Body of pancreas (tissue), 4 donors: ENCODE measurements at regions not wholly inside any gene's neighbourhood (a gene's known extent, or its start where the extent isn't known, plus 50 kb on each side); places are given as distances from the start of the nearest gene placed in this dataset.
"Not testable (repeated sequence)": the region's sequence is repeated elsewhere in the genome, so short reads cannot be mapped to it uniquely, and the experiment has no call there.

Experiments
- ATAC-seq: fragments of 150-250 bp; one replicate; pipeline ENCODE4 v1.9.1; 2016
- DNase-seq, 4 donors: peaks; one replicate each; pipeline ENCODE4 v3.0.0-alpha.2; 2019
- H3K27ac ChIP-seq, 4 donors: fragments of 200-600 bp; sonication (generic); 1 replicate in 3 of 4; 2 replicates in 1 of 4; pipeline versions ENCODE4 v1.5.1 to v1.6.1; 2016 to 2019; ENCODE audit warnings: mild to moderate bottlenecking in 1 of 4, mixed read lengths in 1 of 4, moderate library complexity in 1 of 4
- H3K27me3 ChIP-seq, 2 donors: fragments of 200-600 bp; sonication (generic); one replicate each; pipeline ENCODE4 v1.6.0; 2016; ENCODE audit warnings: mild to moderate bottlenecking in 1 of 2
- H3K36me3 ChIP-seq, 2 donors: fragments of 200-600 bp; sonication (generic); replicated peaks in 1 of 2; 2 replicates each; pipeline ENCODE4 v1.5.1; 2016; ENCODE audit warnings: low read depth in 2 of 2; ENCODE audit not compliant: insufficient read depth in 1 of 2
- H3K4me1 ChIP-seq: fragments of 200-600 bp; sonication (generic); one replicate; pipeline ENCODE4 v1.6.0; 2016
- H3K4me3 ChIP-seq, 2 donors: fragments of 200-600 bp; sonication (generic); 1 replicate in 1 of 2; 2 replicates in 1 of 2; pipeline ENCODE4 v1.5.1; 2016 to 2019
- H3K9me3 ChIP-seq, 3 donors: fragments of 200-600 bp; sonication (generic); 1 replicate in 2 of 3; 2 replicates in 1 of 3; pipeline ENCODE4 v1.5.1; 2016
- POLR2A ChIP-seq, 3 donors: fragments of 450-650 bp; IDR thresholded peaks; one replicate each; pipeline ENCODE4 v1.6.1; 2016; ENCODE audit warnings: antibody characterized with exemption in 3 of 3, mild to moderate bottlenecking in 2 of 3
- WGBS, 2 donors: methylation state at CpG; one replicate each; pipeline ENCODE4 v1.1.5; 2017; 5-methylcytosine and 5-hydroxymethylcytosine counted together
- intact Hi-C: fragments of 100-400 bp; cut with DNase I; formaldehyde crosslinking; loops from one replicate; pipeline ENCODE4 v1.15.1; 2023
- TF ChIP-seq, protein P1 (sequence below), 7 experiments: fragments of 450-650 bp in 4 of 7; fragments of 200-600 bp in 3 of 7; sonication (generic) in 3 of 7; IDR thresholded peaks; one replicate each; pipeline ENCODE4 v1.5.1; 2016 to 2019; ENCODE audit warnings: antibody characterized with exemption in 7 of 7

GRCh38 chr7:130954918-130955564 is 221.0 kb upstream of the KLF14 start:
- Histone ChIP-seq H3K36me3 (peaks cover 0 to 3% of the 10 kb centered on the region in 2 donors), H3K4me1 (no peaks in the 10 kb centered on the region), H3K9me3 (no peaks in the 10 kb centered on the region), H3K27me3 (no peaks in the 10 kb centered on the region), H3K4me3 (no peak overlapping the region), H3K27ac (no peak overlapping the region)
- intact Hi-C loops: no loop called here
- ATAC-seq (no peak), DNase-seq (no peak)
- WGBS, 2 donors: 88 to 90% methylated on average over 6 of the region's 6 CpGs
- TF ChIP-seq POLR2A (IDR thresholded peaks at IDR 0.05): no peak
- TF ChIP-seq, protein P1, sequence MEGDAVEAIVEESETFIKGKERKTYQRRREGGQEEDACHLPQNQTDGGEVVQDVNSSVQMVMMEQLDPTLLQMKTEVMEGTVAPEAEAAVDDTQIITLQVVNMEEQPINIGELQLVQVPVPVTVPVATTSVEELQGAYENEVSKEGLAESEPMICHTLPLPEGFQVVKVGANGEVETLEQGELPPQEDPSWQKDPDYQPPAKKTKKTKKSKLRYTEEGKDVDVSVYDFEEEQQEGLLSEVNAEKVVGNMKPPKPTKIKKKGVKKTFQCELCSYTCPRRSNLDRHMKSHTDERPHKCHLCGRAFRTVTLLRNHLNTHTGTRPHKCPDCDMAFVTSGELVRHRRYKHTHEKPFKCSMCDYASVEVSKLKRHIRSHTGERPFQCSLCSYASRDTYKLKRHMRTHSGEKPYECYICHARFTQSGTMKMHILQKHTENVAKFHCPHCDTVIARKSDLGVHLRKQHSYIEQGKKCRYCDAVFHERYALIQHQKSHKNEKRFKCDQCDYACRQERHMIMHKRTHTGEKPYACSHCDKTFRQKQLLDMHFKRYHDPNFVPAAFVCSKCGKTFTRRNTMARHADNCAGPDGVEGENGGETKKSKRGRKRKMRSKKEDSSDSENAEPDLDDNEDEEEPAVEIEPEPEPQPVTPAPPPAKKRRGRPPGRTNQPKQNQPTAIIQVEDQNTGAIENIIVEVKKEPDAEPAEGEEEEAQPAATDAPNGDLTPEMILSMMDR (IDR thresholded peaks at IDR 0.05): no peak

DNA sequence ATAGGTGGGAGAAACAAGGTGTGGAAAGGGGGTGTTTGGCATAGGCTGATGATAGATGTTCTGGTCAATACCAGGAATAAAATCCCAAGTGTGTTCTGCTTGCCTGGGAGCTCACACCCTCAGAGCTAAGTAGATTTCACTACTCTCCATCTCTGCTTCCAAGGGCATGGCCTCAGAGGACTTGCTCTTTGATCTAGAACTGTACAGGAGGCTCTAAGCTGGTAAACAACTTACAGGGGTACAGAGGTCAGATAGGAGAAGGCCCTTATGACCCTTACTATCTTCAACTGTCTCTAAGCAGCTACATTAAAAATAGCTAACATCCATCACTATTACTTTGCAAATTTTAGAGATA is 221.5 kb upstream of the KLF14 start:
- H3K36me3 ChIP-seq: peaks cover 0 to 3% of the 10 kb centered on the region in 2 donors
- intact Hi-C loops: no loop called here
- ATAC-seq: no peak
- no peak overlapping the region for H3K4me3 ChIP-seq
- H3K9me3 ChIP-seq: no peaks in the 10 kb centered on the region
- H3K4me1 ChIP-seq: no peaks in the 10 kb centered on the region
- no peak overlapping the region for H3K27ac ChIP-seq
- TF ChIP-seq, protein P1 (IDR thresholded peaks at IDR 0.05): no peak
- no peak for TF ChIP-seq POLR2A (IDR thresholded peaks at IDR 0.05)
- no peaks in the 10 kb centered on the region for H3K27me3 ChIP-seq
- DNase-seq: no peak

DNA sequence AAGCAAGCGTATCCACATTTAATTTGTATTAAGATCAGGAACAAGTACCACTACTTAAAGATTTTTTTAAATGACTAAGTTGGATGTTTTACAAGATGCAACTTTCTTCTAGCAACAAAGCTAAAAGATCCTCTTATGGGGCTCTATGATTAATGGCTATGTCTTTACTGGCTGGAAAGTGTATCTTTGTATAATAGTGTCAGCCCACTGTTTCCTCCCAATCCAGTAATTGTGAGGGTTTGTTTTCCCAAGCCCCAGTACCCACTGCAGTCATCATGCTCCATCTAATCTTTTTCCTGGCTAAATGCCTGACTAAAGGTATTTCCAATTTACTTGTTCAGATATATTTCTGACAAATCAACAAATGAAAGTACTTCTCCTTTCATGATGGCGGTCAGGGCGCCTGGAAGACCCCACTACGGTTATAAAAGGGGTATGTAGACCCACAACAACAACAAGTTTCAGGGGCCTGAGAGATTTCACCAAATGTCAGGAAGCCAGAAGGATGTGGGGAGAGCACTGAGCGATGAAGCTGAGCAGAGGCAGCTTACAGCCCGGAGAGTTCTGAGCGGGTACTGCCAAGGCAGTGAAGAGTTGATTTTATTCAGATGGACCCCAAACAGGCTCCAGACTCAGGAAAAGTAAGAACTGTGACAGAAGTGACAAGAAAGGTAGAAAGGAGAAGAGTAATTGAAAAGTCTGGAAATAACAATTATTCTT is 222.6 kb upstream of the KLF14 start:
- Histone ChIP-seq H3K36me3 (peaks cover 0 to 3% of the 10 kb centered on the region in 2 donors), H3K4me3 (no peak overlapping the region), H3K27ac (no peak overlapping the region), H3K27me3 (no peaks in the 10 kb centered on the region), H3K4me1 (no peaks in the 10 kb centered on the region), H3K9me3 (no peaks in the 10 kb centered on the region)
- ATAC-seq (no peak), DNase-seq (no peak)
- TF ChIP-seq POLR2A (IDR thresholded peaks at IDR 0.05): no peak
- TF ChIP-seq, protein P1 (IDR thresholded peaks at IDR 0.05): no peak
- intact Hi-C loops: no loop called here
- WGBS, 2 donors: 69 to 78% methylated on average over 7 of the region's 7 CpGs

GRCh38 chr7:130957137-130957513 is 223.1 kb upstream of the KLF14 start:
- no peaks in the 10 kb centered on the region for H3K36me3 ChIP-seq
- no peak for TF ChIP-seq POLR2A (IDR thresholded peaks at IDR 0.05)
- TF ChIP-seq, protein P1 (IDR thresholded peaks at IDR 0.05): no peak
- ATAC-seq: no peak
- intact Hi-C loops: no loop called here
- H3K9me3 ChIP-seq: no peaks in the 10 kb centered on the region
- no peak overlapping the region for H3K4me3 ChIP-seq
- H3K27ac ChIP-seq: no peak overlapping the region
- 46 to 53% methylated on average over 2 of the region's 2 CpGs for whole genome bisulfite sequencing, 2 donors
- H3K4me1 ChIP-seq: no peaks in the 10 kb centered on the region
- no peaks in the 10 kb centered on the region for H3K27me3 ChIP-seq
- no peak for DNase-seq

DNA sequence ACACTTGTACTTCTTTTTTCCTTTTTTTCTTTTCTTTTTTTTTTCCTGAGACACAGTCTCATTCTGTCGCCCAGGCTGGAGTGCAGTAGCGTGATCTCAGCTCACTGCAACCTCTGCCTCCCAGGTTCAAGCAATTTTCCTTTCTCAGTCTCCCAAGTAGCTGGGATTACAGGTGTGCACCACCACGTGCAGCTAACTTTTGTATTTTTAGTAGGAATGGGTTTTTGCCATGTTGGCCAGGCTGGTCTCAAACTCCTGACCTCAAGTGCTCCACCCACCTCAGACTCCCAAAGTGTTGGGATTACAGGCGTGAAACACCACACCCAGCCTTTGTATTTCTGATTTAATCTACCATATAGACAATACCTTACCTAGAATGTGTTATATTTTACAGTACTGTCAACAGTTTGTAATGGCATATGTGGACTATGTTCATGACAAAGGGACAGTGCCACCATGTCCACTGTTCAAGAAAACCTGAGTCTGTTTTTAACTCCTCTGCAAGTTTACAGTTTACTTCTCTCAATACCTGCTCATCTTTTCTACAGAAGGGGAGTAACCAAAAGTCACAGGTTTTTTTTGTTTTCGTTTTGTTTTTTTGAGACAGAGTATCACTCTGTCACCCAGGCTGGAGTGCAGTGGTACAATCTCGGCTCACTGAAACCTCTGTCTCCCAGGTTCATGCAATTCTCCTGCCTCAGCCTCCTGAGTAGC is 223.9 kb upstream of the KLF14 start:
- H3K27me3 ChIP-seq, intact Hi-C loops, H3K27ac ChIP-seq, H3K9me3 ChIP-seq, H3K36me3 ChIP-seq, DNase-seq, H3K4me3 ChIP-seq, H3K4me1 ChIP-seq, ATAC-seq: not testable (repeated sequence)
- 81 to 88% methylated on average over 6 of the region's 6 CpGs for WGBS, 2 donors
